HepG2 (cell line): ENCODE measurements at regions not wholly inside any gene's neighbourhood (a gene's known extent, or its start where the extent isn't known, plus 50 kb on each side); places are given as distances from the start of the nearest gene placed in this dataset.

Experiments
- ATAC-seq: fragments of 200-7000 bp; cut with Tn5 transposase; 3 replicates; pipeline ENCODE4 v1.9.1; 2020; ENCODE audit warnings: mild to moderate bottlenecking, moderate library complexity
- BruUV-seq: library from RNA; stranded (reverse); fragments of 400-500 nt; replicated peaks from 2 replicates; lab custom pipeline; 2021; lab: Mats Ljungman, UMichigan
- CTCF ChIA-PET: fragments of 300-600 bp; formaldehyde crosslinking; extraction: SDS; loops from one replicate; lab custom pipeline; 2021; ENCODE audit warnings: low total read pairs, inconsistent platforms, low intra/inter-chr PET ratio; lab: Yijun Ruan, JAX
- POLR2A ChIA-PET: fragments of 350-600 bp; sonication (Branson Sonifier 250); formaldehyde crosslinking; loops from one replicate; lab custom pipeline; 2020; ENCODE audit warnings: antibody characterized with exemption, inconsistent platforms; lab: Yijun Ruan, JAX
- DNase-seq: peaks from one replicate; pipeline ENCODE4 v3.0.0-alpha.2; 2015; ENCODE audit warnings: low spot score
- FAIRE-seq: peaks from 3 replicates; lab custom pipeline; 2011; peaks lifted over from hg19 to GRCh38; lab: Jason Lieb, UNC
- H2AFZ ChIP-seq: one replicate; pipeline ENCODE4 v1.6.1; 2011; ENCODE audit warnings: low read length, inconsistent platforms
- H3K27ac ChIP-seq: fragments of 300-600 bp; 3 replicates; pipeline ENCODE4 v1.8.0; 2011; ENCODE audit warnings: mixed run types, mild to moderate bottlenecking, mixed read lengths, low read length, inconsistent platforms; ENCODE audit not compliant: insufficient read depth; ENCODE audit errors: extremely low read length
- H3K27me3 ChIP-seq, 2 experiments: fragments of 200-600 bp in 1 of 2; 2 replicates in 1 of 2; 3 replicates in 1 of 2; pipeline versions ENCODE4 v1.6.0 to v1.8.0; 2011; ENCODE audit warnings: low read length in 2 of 2, mild to moderate bottlenecking in 2 of 2, moderate library complexity in 2 of 2, inconsistent platforms in 1 of 2; ENCODE audit not compliant: insufficient read depth in 2 of 2, control insufficient read depth in 1 of 2
- H3K36me3 ChIP-seq, 2 experiments: fragments of 200-600 bp in 1 of 2; replicated peaks in 1 of 2; 2 replicates in 1 of 2; 3 replicates in 1 of 2; pipeline versions ENCODE4 v1.5.1 to v1.8.0; 2011; ENCODE audit warnings: low read length in 2 of 2, inconsistent platforms in 1 of 2; ENCODE audit not compliant: insufficient read depth in 2 of 2, control insufficient read depth in 1 of 2
- H3K4me1 ChIP-seq: 2 replicates; pipeline ENCODE4 v1.5.1; 2012; ENCODE audit warnings: low read length, inconsistent platforms; ENCODE audit not compliant: insufficient read depth
- H3K4me2 ChIP-seq: 2 replicates; pipeline ENCODE4 v1.6.0; 2011; ENCODE audit warnings: low read depth, low read length, inconsistent platforms
- H3K4me3 ChIP-seq, 3 experiments: fragments of 200-600 bp in 1 of 3; sonication (generic), shearing (Covaris generic) in 1 of 3; replicated peaks in 1 of 3; 2 replicates each; pipeline ENCODE4 v1.5.1; 2011 to 2016; ENCODE audit warnings: low read length in 3 of 3, inconsistent platforms in 2 of 3, low read depth in 2 of 3, mild to moderate bottlenecking in 2 of 3, control low read depth in 1 of 3, mixed read lengths in 1 of 3; ENCODE audit not compliant: insufficient read depth in 1 of 3
- H3K79me2 ChIP-seq: one replicate; pipeline ENCODE4 v1.6.1; 2011; ENCODE audit warnings: low read length, inconsistent platforms; ENCODE audit not compliant: insufficient read depth
- H3K9ac ChIP-seq: 2 replicates; pipeline ENCODE4 v1.6.0; 2011; ENCODE audit warnings: mild to moderate bottlenecking, low read depth, low read length, inconsistent platforms; ENCODE audit not compliant: insufficient read depth
- H3K9me3 ChIP-seq: 2 replicates; pipeline ENCODE4 v1.5.1; 2012; ENCODE audit warnings: mild to moderate bottlenecking, low read length
- H4K20me1 ChIP-seq: 2 replicates; pipeline ENCODE4 v1.6.0; 2011; ENCODE audit warnings: inconsistent platforms, mild to moderate bottlenecking, low read length, moderate library complexity; ENCODE audit not compliant: insufficient read depth
- AGO2 ChIP-seq: fragments of 200-400 bp; formaldehyde crosslinking; optimal IDR thresholded peaks from 2 replicates; pipeline ENCODE3; 2017; ENCODE audit warnings: mild to moderate bottlenecking, low read depth, low read length, moderate library complexity
- BRCA1 ChIP-seq: sonication (generic); formaldehyde crosslinking; IDR thresholded peaks from 2 replicates; pipeline ENCODE4 v1.4.0; 2020; ENCODE audit warnings: missing genetic modification reagents
- DR1 ChIP-seq: sonication (generic); formaldehyde crosslinking; IDR thresholded peaks from 2 replicates; pipeline ENCODE4 v1.8.0; 2021; ENCODE audit warnings: mild to moderate bottlenecking, missing genetic modification reagents, inconsistent platforms
- DRAP1 ChIP-seq: IDR thresholded peaks from 2 replicates; pipeline ENCODE4 v1.6.1; 2016; ENCODE audit warnings: missing genetic modification reagents, missing compliant biosample characterization
- HHEX ChIP-seq: IDR thresholded peaks from 2 replicates; pipeline ENCODE4 v1.6.1; 2016; ENCODE audit warnings: control low read depth
- NFE2L1 ChIP-seq: sonication (generic); formaldehyde crosslinking; IDR thresholded peaks from 2 replicates; pipeline ENCODE4 v1.4.0; 2020; ENCODE audit warnings: missing genetic modification reagents, mild to moderate bottlenecking, borderline replicate concordance
- REPIN1 ChIP-seq: sonication (generic); formaldehyde crosslinking; IDR thresholded peaks from 2 replicates; pipeline ENCODE4 v1.8.0; 2022; ENCODE audit warnings: missing genetic modification reagents, low read depth, mild to moderate bottlenecking, borderline replicate concordance
- TERF1 ChIP-seq: sonication (generic); formaldehyde crosslinking; IDR thresholded peaks from 2 replicates; pipeline ENCODE4 v1.8.0; 2022; ENCODE audit warnings: mild to moderate bottlenecking, missing genetic modification reagents, moderate library complexity
- ZNF546 ChIP-seq: sonication (generic); formaldehyde crosslinking; conservative IDR thresholded peaks from 2 replicates; pipeline ENCODE4 v1.8.1; 2023; ENCODE audit warnings: mild to moderate bottlenecking, missing genetic modification reagents
- ZNF576 ChIP-seq: sonication (generic); formaldehyde crosslinking; IDR thresholded peaks from 2 replicates; pipeline ENCODE4 v1.4.0; 2020; ENCODE audit warnings: mild to moderate bottlenecking, missing genetic modification reagents
- ZNF790 ChIP-seq: sonication (generic); formaldehyde crosslinking; IDR thresholded peaks from 2 replicates; pipeline ENCODE4 v1.8.0; 2022; ENCODE audit warnings: missing genetic modification reagents, mild to moderate bottlenecking, borderline replicate concordance
- WGBS: methylation state at CpG from one replicate; pipeline ENCODE4 v1.1.6; 2017; ENCODE audit warnings: low lambda C conversion rate; 5-methylcytosine and 5-hydroxymethylcytosine counted together
- in situ Hi-C: cut with HindIII; loops from 2 replicates; pipeline ENCODE4 v1.10.0; 2017; ENCODE audit warnings: low pct_unique_long_range_greater_than_20kb; ENCODE audit not compliant: extremely low pct_ligation_motif_present
- intact Hi-C: fragments of 100-400 bp; cut with micrococcal nuclease; formaldehyde crosslinking; loops from one replicate; pipeline ENCODE4 v1.10.0; 2022; ENCODE audit not compliant: unreplicated experiment
- TF ChIP-seq, protein P1 (sequence below): sonication (generic); formaldehyde crosslinking; IDR thresholded peaks from 2 replicates; pipeline ENCODE4 v1.4.0; 2020; ENCODE audit warnings: missing genetic modification reagents
- TF ChIP-seq, protein P2 (sequence below): sonication (generic); formaldehyde crosslinking; IDR thresholded peaks from 2 replicates; pipeline ENCODE4 v1.4.0; 2020; ENCODE audit warnings: missing genetic modification reagents

DNA sequence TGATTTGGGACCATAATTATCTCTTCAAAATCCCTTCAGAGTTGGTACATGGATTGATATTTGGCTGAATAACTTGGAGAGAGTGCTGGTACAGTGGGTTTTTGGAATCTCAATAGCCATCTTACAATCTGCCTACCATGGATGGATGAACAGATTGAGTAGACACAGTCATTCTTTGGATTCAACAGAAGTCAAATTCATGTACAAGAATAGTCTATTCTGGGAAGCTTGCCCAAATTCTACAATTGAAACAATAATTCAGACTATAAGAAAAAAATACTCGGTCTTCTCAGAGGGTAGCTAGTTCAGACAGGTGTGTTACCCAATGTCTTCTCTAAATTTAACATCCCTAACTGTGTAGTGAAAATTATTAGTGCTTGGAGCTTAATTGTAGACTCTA is 574.0 kb downstream of the LRRIQ3 start:
- H3K27me3 ChIP-seq = no peaks in the 10 kb centered on the region
- no peaks in the 10 kb centered on the region for H4K20me1 ChIP-seq
- H3K9ac ChIP-seq = no peak overlapping the region
- no peak overlapping the region for H3K4me2 ChIP-seq
- no peaks in the 10 kb centered on the region for H3K4me1 ChIP-seq
- no peaks in the 10 kb centered on the region for H3K36me3 ChIP-seq
- FAIRE-seq (no peak), ATAC-seq (no peak), DNase-seq (no peak)
- POLR2A ChIA-PET = no interaction called here
- no peak overlapping the region for H3K27ac ChIP-seq
- no peaks in the 10 kb centered on the region for H3K79me2 ChIP-seq
- in situ Hi-C loops (no loop called here), intact Hi-C loops (no loop called here)
- WGBS = 0% methylated on average over 1 of the region's 1 CpG
- BruUV-seq = no TSS peak
- H3K4me3 ChIP-seq = no peak overlapping the region
- no peak overlapping the region for H2AFZ ChIP-seq
- CTCF ChIA-PET = no interaction called here
- H3K9me3 ChIP-seq = peaks cover 90% of the 10 kb centered on the region
- TF ChIP-seq AGO2 = no peak
- no peak for TF ChIP-seq DR1
- no peak for TF ChIP-seq ZNF790
- no peak for TF ChIP-seq BRCA1 (CRISPR knock-in tag)
- TF ChIP-seq REPIN1 = no peak
- TF ChIP-seq ZNF576 (CRISPR knock-in tag) = no peak
- TF ChIP-seq DRAP1 (CRISPR knock-in tag) = no peak
- TF ChIP-seq NFE2L1 = no peak
- TF ChIP-seq, protein P1, sequence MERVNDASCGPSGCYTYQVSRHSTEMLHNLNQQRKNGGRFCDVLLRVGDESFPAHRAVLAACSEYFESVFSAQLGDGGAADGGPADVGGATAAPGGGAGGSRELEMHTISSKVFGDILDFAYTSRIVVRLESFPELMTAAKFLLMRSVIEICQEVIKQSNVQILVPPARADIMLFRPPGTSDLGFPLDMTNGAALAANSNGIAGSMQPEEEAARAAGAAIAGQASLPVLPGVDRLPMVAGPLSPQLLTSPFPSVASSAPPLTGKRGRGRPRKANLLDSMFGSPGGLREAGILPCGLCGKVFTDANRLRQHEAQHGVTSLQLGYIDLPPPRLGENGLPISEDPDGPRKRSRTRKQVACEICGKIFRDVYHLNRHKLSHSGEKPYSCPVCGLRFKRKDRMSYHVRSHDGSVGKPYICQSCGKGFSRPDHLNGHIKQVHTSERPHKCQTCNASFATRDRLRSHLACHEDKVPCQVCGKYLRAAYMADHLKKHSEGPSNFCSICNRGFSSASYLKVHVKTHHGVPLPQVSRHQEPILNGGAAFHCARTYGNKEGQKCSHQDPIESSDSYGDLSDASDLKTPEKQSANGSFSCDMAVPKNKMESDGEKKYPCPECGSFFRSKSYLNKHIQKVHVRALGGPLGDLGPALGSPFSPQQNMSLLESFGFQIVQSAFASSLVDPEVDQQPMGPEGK (CRISPR knock-in tag) = no peak
- TF ChIP-seq TERF1 (CRISPR knock-in tag) = no peak
- TF ChIP-seq ZNF546 (CRISPR knock-in tag) = no peak
- TF ChIP-seq, protein P2, sequence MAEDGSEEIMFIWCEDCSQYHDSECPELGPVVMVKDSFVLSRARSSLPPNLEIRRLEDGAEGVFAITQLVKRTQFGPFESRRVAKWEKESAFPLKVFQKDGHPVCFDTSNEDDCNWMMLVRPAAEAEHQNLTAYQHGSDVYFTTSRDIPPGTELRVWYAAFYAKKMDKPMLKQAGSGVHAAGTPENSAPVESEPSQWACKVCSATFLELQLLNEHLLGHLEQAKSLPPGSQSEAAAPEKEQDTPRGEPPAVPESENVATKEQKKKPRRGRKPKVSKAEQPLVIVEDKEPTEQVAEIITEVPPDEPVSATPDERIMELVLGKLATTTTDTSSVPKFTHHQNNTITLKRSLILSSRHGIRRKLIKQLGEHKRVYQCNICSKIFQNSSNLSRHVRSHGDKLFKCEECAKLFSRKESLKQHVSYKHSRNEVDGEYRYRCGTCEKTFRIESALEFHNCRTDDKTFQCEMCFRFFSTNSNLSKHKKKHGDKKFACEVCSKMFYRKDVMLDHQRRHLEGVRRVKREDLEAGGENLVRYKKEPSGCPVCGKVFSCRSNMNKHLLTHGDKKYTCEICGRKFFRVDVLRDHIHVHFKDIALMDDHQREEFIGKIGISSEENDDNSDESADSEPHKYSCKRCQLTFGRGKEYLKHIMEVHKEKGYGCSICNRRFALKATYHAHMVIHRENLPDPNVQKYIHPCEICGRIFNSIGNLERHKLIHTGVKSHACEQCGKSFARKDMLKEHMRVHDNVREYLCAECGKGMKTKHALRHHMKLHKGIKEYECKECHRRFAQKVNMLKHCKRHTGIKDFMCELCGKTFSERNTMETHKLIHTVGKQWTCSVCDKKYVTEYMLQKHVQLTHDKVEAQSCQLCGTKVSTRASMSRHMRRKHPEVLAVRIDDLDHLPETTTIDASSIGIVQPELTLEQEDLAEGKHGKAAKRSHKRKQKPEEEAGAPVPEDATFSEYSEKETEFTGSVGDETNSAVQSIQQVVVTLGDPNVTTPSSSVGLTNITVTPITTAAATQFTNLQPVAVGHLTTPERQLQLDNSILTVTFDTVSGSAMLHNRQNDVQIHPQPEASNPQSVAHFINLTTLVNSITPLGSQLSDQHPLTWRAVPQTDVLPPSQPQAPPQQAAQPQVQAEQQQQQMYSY = no peak
- TF ChIP-seq HHEX (CRISPR knock-in tag) = no peak
